GM23338 (cell line): ENCODE measurements at regions not wholly inside any gene's neighbourhood (a gene's known extent, or its start where the extent isn't known, plus 50 kb on each side); places are given as distances from the start of the nearest gene placed in this dataset.

Source experiments
- ATAC-seq: fragments of 200-7000 bp; cut with Tn5 transposase; 3 replicates; pipeline ENCODE4 v1.9.1; 2020
- DNase-seq: peaks from one replicate; pipeline ENCODE4 v3.0.0-alpha.2; 2015; ENCODE audit warnings: low spot score
- H2AFZ ChIP-seq: fragments of 200-600 bp; sonication (generic); 2 replicates; pipeline ENCODE4 v1.8.0; 2016; ENCODE audit warnings: antibody characterized with exemption, mild to moderate bottlenecking, moderate library complexity
- H3F3A ChIP-seq: fragments of 200-600 bp; sonication (generic); replicated peaks from 2 replicates; pipeline ENCODE4 v1.8.0; 2017; ENCODE audit warnings: antibody characterized with exemption, mixed run types, low read depth
- H3K27ac ChIP-seq: fragments of 200-600 bp; sonication (generic); 2 replicates; pipeline ENCODE4 v1.6.1; 2016; ENCODE audit warnings: low read depth
- H3K27me3 ChIP-seq: fragments of 200-600 bp; sonication (generic); 2 replicates; pipeline ENCODE4 v1.8.0; 2016; ENCODE audit warnings: mild to moderate bottlenecking, mixed run types, moderate library complexity; ENCODE audit not compliant: insufficient read depth
- H3K36me3 ChIP-seq: fragments of 200-600 bp; sonication (generic); 2 replicates; pipeline ENCODE4 v1.8.0; 2016; ENCODE audit warnings: mild to moderate bottlenecking; ENCODE audit not compliant: insufficient read depth
- H3K4me1 ChIP-seq: fragments of 200-600 bp; sonication (generic); 2 replicates; pipeline ENCODE4 v1.8.0; 2016; ENCODE audit warnings: mild to moderate bottlenecking, moderate library complexity; ENCODE audit not compliant: insufficient read depth
- H3K4me2 ChIP-seq: fragments of 200-600 bp; sonication (generic); 2 replicates; pipeline ENCODE4 v1.7.1; 2017; ENCODE audit warnings: mixed run types
- H3K4me3 ChIP-seq: fragments of 200-600 bp; sonication (generic); 2 replicates; pipeline ENCODE4 v1.6.1; 2016; ENCODE audit warnings: mixed run types
- H3K79me2 ChIP-seq: fragments of 200-600 bp; sonication (generic); replicated peaks from 2 replicates; pipeline ENCODE4 v1.8.0; 2017; ENCODE audit warnings: mild to moderate bottlenecking; ENCODE audit not compliant: insufficient read depth
- H3K9me2 ChIP-seq: fragments of 200-600 bp; sonication (generic); 2 replicates; pipeline ENCODE4 v1.8.0; 2017; ENCODE audit not compliant: insufficient read depth
- H4K20me1 ChIP-seq: fragments of 200-600 bp; sonication (generic); replicated peaks from 2 replicates; pipeline ENCODE4 v1.8.0; 2017; ENCODE audit warnings: mild to moderate bottlenecking; ENCODE audit not compliant: insufficient read depth
- H3K27ac Mint-ChIP-seq: 2 replicates; pipeline ENCODE4 v1.8.0; 2020; ENCODE audit warnings: inconsistent platforms, mild to moderate bottlenecking, moderate library complexity, mixed read lengths
- H3K27me3 Mint-ChIP-seq: 3 replicates; pipeline ENCODE4 v1.8.0; 2022; ENCODE audit warnings: low read depth, mild to moderate bottlenecking, moderate library complexity, mixed read lengths, inconsistent platforms; ENCODE audit not compliant: insufficient read depth, poor library complexity
- H3K36me3 Mint-ChIP-seq: 3 replicates; pipeline ENCODE4 v1.8.0; 2021; ENCODE audit warnings: low read depth, mild to moderate bottlenecking, inconsistent platforms, moderate library complexity, mixed read lengths
- H3K4me1 Mint-ChIP-seq: 3 replicates; pipeline ENCODE4 v1.8.0; 2020; ENCODE audit warnings: mild to moderate bottlenecking, inconsistent platforms, mixed read lengths
- H3K4me3 Mint-ChIP-seq: 3 replicates; pipeline ENCODE4 v1.8.0; 2021; ENCODE audit warnings: moderate library complexity, mild to moderate bottlenecking, inconsistent platforms, mixed read lengths
- H3K9me3 Mint-ChIP-seq: 3 replicates; pipeline ENCODE4 v1.8.0; 2020; ENCODE audit warnings: moderate library complexity, mild to moderate bottlenecking, inconsistent platforms, mixed read lengths
- CREB1 ChIP-seq: fragments of 250-450 bp; sonication (Bioruptor Pico); IDR thresholded peaks from 2 replicates; pipeline ENCODE4 v1.5.0; 2020; ENCODE audit warnings: low read depth, mild to moderate bottlenecking, moderate library complexity
- CTCF ChIP-seq, 2 experiments: fragments of 200-600 bp in 1 of 2; sonication (generic) in 1 of 2; conservative IDR thresholded peaks; 2 replicates each; pipeline versions ENCODE4 v1.5.1 to v1.6.1; 2016 to 2017; ENCODE audit warnings: antibody characterized with exemption in 2 of 2, low read depth in 2 of 2, mild to moderate bottlenecking in 2 of 2, moderate library complexity in 1 of 2
- ETS1 ChIP-seq: IDR thresholded peaks from 2 replicates; pipeline ENCODE4 v1.6.1; 2016; ENCODE audit warnings: antibody characterized with exemption
- EZH2 ChIP-seq: fragments of 200-600 bp; sonication (generic); IDR thresholded peaks from one replicate; pipeline ENCODE4 v1.8.0; 2017; ENCODE audit warnings: antibody characterized with exemption, mild to moderate bottlenecking, low read depth; ENCODE audit not compliant: unreplicated experiment
- EZH2phosphoT487 ChIP-seq: fragments of 200-600 bp; sonication (generic); IDR thresholded peaks from one replicate; pipeline ENCODE4 v1.8.1; 2018; ENCODE audit warnings: antibody characterized with exemption; ENCODE audit not compliant: unreplicated experiment
- JUNB ChIP-seq: IDR thresholded peaks from one replicate; pipeline ENCODE4 v1.6.1; 2016; ENCODE audit warnings: antibody characterized with exemption; ENCODE audit not compliant: unreplicated experiment
- NANOG ChIP-seq: IDR thresholded peaks from 2 replicates; pipeline ENCODE4 v1.6.1; 2016; ENCODE audit warnings: antibody characterized with exemption, borderline replicate concordance
- POLR2AphosphoS5 ChIP-seq: IDR thresholded peaks from 2 replicates; pipeline ENCODE4 v1.6.1; 2016; ENCODE audit warnings: antibody characterized with exemption, low read depth
- STAT1 ChIP-seq: IDR thresholded peaks from one replicate; pipeline ENCODE4 v1.6.1; 2016; ENCODE audit warnings: antibody characterized with exemption; ENCODE audit not compliant: unreplicated experiment
- ZNF114 ChIP-seq: fragments of 250-450 bp; sonication (Bioruptor Pico); IDR thresholded peaks from 2 replicates; pipeline ENCODE4 v1.5.0; 2020; ENCODE audit warnings: mild to moderate bottlenecking, moderate library complexity
- ZNF331 ChIP-seq: fragments of 250-450 bp; sonication (Bioruptor Pico); IDR thresholded peaks from 2 replicates; pipeline ENCODE4 v1.5.0; 2020; ENCODE audit warnings: low read depth, mild to moderate bottlenecking, moderate library complexity
- ZNF462 ChIP-seq: fragments of 250-450 bp; sonication (Bioruptor Pico); IDR thresholded peaks from 2 replicates; pipeline ENCODE4 v1.5.0; 2020; ENCODE audit warnings: mild to moderate bottlenecking, moderate library complexity
- TF ChIP-seq, protein P1 (sequence below): IDR thresholded peaks from one replicate; pipeline ENCODE4 v1.6.1; 2018; ENCODE audit warnings: antibody characterized with exemption; ENCODE audit not compliant: unreplicated experiment

DNA sequence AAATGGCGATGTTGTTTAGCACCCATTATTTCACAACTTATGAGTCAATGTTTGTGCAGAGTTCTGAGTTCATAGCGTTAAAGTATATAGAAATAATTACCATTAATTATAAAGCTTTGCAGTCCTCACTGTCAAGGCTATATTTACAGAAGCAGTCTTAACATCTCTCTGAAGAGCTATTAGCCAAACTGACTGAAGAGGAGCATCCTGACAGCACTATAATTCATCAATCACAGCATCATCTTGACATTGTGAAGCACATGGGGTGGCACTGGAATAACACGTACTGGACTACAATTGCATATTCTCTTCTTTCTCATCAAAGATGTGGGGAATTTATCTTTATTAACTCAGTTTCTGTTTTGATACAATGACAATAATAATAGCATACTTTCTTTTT lies 260.6 kb upstream of the MME start:
- TF ChIP-seq CTCF (conservative IDR thresholded peaks at IDR 0.05; ENCODE audit: low read depth in 2 of 2) = no peak
- no peak for TF ChIP-seq ZNF114 (CRISPR knock-in tag)
- no peak for TF ChIP-seq ETS1
- TF ChIP-seq JUNB = no peak
- no peak for TF ChIP-seq STAT1
- no peak for TF ChIP-seq ZNF331 (CRISPR knock-in tag)
- no peak for TF ChIP-seq NANOG
- TF ChIP-seq POLR2AphosphoS5 = no peak
- TF ChIP-seq CREB1 (CRISPR knock-in tag) = no peak
- TF ChIP-seq, protein P1, sequence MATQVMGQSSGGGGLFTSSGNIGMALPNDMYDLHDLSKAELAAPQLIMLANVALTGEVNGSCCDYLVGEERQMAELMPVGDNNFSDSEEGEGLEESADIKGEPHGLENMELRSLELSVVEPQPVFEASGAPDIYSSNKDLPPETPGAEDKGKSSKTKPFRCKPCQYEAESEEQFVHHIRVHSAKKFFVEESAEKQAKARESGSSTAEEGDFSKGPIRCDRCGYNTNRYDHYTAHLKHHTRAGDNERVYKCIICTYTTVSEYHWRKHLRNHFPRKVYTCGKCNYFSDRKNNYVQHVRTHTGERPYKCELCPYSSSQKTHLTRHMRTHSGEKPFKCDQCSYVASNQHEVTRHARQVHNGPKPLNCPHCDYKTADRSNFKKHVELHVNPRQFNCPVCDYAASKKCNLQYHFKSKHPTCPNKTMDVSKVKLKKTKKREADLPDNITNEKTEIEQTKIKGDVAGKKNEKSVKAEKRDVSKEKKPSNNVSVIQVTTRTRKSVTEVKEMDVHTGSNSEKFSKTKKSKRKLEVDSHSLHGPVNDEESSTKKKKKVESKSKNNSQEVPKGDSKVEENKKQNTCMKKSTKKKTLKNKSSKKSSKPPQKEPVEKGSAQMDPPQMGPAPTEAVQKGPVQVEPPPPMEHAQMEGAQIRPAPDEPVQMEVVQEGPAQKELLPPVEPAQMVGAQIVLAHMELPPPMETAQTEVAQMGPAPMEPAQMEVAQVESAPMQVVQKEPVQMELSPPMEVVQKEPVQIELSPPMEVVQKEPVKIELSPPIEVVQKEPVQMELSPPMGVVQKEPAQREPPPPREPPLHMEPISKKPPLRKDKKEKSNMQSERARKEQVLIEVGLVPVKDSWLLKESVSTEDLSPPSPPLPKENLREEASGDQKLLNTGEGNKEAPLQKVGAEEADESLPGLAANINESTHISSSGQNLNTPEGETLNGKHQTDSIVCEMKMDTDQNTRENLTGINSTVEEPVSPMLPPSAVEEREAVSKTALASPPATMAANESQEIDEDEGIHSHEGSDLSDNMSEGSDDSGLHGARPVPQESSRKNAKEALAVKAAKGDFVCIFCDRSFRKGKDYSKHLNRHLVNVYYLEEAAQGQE = no peak
- no peak for TF ChIP-seq ZNF462 (CRISPR knock-in tag)
- TF ChIP-seq EZH2phosphoT487 = no peak
- TF ChIP-seq EZH2 = no peak
- Histone ChIP-seq H3K4me2 (no peak overlapping the region), H3K27me3 (no peaks in the 10 kb centered on the region), H2AFZ (no peak overlapping the region), H3K4me1 (no peaks in the 10 kb centered on the region), H3K27ac (no peak overlapping the region), H3K9me2 (peaks cover 4% of the 10 kb centered on the region), H3K36me3 (no peaks in the 10 kb centered on the region), H3K4me3 (no peak overlapping the region), H4K20me1 (no peaks in the 10 kb centered on the region), H3F3A (no peaks in the 10 kb centered on the region), H3K79me2 (no peaks in the 10 kb centered on the region)
- Mint-ChIP-seq H3K4me3 (no peak overlapping the region), H3K4me1 (no peaks in the 10 kb centered on the region), H3K36me3 (peaks cover 10% of the 10 kb centered on the region; the same call in 2 of the 3 replicates), H3K9me3 (peaks cover 24% of the 10 kb centered on the region), H3K27ac (no peak overlapping the region), H3K27me3 (peaks cover 1% of the 10 kb centered on the region)
- ATAC-seq (no peak), DNase-seq (no peak)
